HCT116 (cell line): ENCODE measurements at regions not wholly inside any gene's neighbourhood (a gene's known extent, or its start where the extent isn't known, plus 50 kb on each side); places are given as distances from the start of the nearest gene placed in this dataset.

Source experiments
- CBX3 ChIP-seq: IDR thresholded peaks from 2 replicates; pipeline ENCODE4 v1.6.1; 2012; ENCODE audit warnings: low read depth
- CTCF ChIP-seq, 3 experiments: fragments of 200-600 bp in 1 of 3; sonication (generic) in 1 of 3; IDR thresholded peaks in 2 of 3; conservative IDR thresholded peaks in 1 of 3; 2 replicates each; pipeline ENCODE4 v1.5.1; 2012 to 2017; ENCODE audit warnings: low read depth in 2 of 3, low read length in 2 of 3, antibody characterized with exemption in 1 of 3, borderline replicate concordance in 1 of 3, control low read depth in 1 of 3, mild to moderate bottlenecking in 1 of 3, mixed read lengths in 1 of 3, mixed run types in 1 of 3, moderate library complexity in 1 of 3; ENCODE audit not compliant: insufficient read depth in 1 of 3
- EZH2 ChIP-seq: fragments of 200-600 bp; sonication (generic); IDR thresholded peaks from 2 replicates; pipeline ENCODE4 v1.6.1; 2017; ENCODE audit warnings: antibody characterized with exemption, mixed run types
- EZH2phosphoT487 ChIP-seq: fragments of 200-600 bp; IDR thresholded peaks from 2 replicates; pipeline ENCODE4 v1.6.1; 2018; ENCODE audit warnings: antibody characterized with exemption, borderline replicate concordance
- JUND ChIP-seq: IDR thresholded peaks from 2 replicates; pipeline ENCODE4 v1.6.1; 2012
- MAX ChIP-seq: IDR thresholded peaks from 2 replicates; pipeline ENCODE4 v1.6.1; 2012
- POLR2A ChIP-seq: IDR thresholded peaks from 2 replicates; pipeline ENCODE4 v1.7.0; 2011; ENCODE audit warnings: borderline replicate concordance; ENCODE audit not compliant: insufficient read depth, insufficient read length; ENCODE audit errors: extremely low read depth
- POLR2AphosphoS5 ChIP-seq: IDR thresholded peaks from 2 replicates; pipeline ENCODE4 v1.6.1; 2011; ENCODE audit warnings: mild to moderate bottlenecking, low read depth, low read length, moderate library complexity
- RAD21 ChIP-seq: IDR thresholded peaks from 2 replicates; pipeline ENCODE4 v1.6.1; 2012; ENCODE audit warnings: low read depth, mild to moderate bottlenecking
- REST ChIP-seq: IDR thresholded peaks from 2 replicates; pipeline ENCODE4 v1.6.1; 2012; ENCODE audit warnings: low read depth
- SIN3A ChIP-seq: IDR thresholded peaks from 2 replicates; pipeline ENCODE4 v1.6.1; 2012; ENCODE audit warnings: low read depth
- ZBTB33 ChIP-seq: IDR thresholded peaks from 2 replicates; pipeline ENCODE4 v1.6.1; 2011; ENCODE audit warnings: mild to moderate bottlenecking, low read length, moderate library complexity; ENCODE audit not compliant: insufficient replicate concordance; ENCODE audit errors: extremely low read depth

- TF ChIP-seq EZH2phosphoT487 (no peak), CTCF (IDR thresholded peaks at IDR 0.05 in 2 of 3, conservative IDR thresholded peaks at IDR 0.05 in 1 of 3; ENCODE audit: borderline replicate concordance in 1 of 3, insufficient read depth in 1 of 3, low read depth in 2 of 3, low read length in 2 of 3) (no peak), ZBTB33 (no peak), MAX (no peak), SIN3A (no peak), POLR2A (no peak), CBX3 (no peak), EZH2 (no peak), POLR2AphosphoS5 (no peak), REST (no peak), JUND (no peak), RAD21 (no peak)
Observed at GRCh38 chr3:87436781-87437543, 160.6 kb upstream of the POU1F1 start.
